SK-N-SH (cell line): ENCODE measurements at regions not wholly inside any gene's neighbourhood (a gene's known extent, or its start where the extent isn't known, plus 50 kb on each side); places are given as distances from the start of the nearest gene placed in this dataset.

Source experiments
- CTCF ChIA-PET: fragments of 300-600, 350-600 bp; formaldehyde crosslinking; extraction: SDS; loops from one replicate; lab custom pipeline; 2021; lab: Yijun Ruan, JAX
- POLR2A ChIA-PET: fragments of 350-600 bp; sonication (Branson Sonifier 250); formaldehyde crosslinking; extraction: SDS; loops from one replicate; lab custom pipeline; 2020; ENCODE audit warnings: antibody characterized with exemption, inconsistent platforms; lab: Yijun Ruan, JAX
- DNase-seq: peaks from one replicate; pipeline ENCODE4 v3.0.0; 2012
- H2AFZ ChIP-seq: fragments of 200-600 bp; sonication (generic); 2 replicates; pipeline ENCODE4 v1.8.1; 2016; ENCODE audit warnings: antibody characterized with exemption, mild to moderate bottlenecking, low read depth
- H3F3A ChIP-seq: fragments of 200-600 bp; sonication (generic); replicated peaks from 2 replicates; pipeline ENCODE3; 2016; ENCODE audit warnings: antibody characterized with exemption, mild to moderate bottlenecking; ENCODE audit not compliant: insufficient read depth
- H3K27ac ChIP-seq, 2 experiments: fragments of 200-500 bp in 1 of 2; fragments of 200-600 bp in 1 of 2; sonication (Bioruptor generic) in 1 of 2; sonication (generic), shearing (Covaris generic) in 1 of 2; 2 replicates each; pipeline versions ENCODE4 v1.5.1 to v1.6.1; 2014 to 2016; ENCODE audit warnings: low read depth in 2 of 2, inconsistent platforms in 1 of 2, low read length in 1 of 2, mild to moderate bottlenecking in 1 of 2, mixed read lengths in 1 of 2
- H3K27me3 ChIP-seq: fragments of 200-600 bp; sonication (generic), shearing (Covaris generic); 2 replicates; pipeline ENCODE4 v1.6.1; 2016; ENCODE audit warnings: mixed run types; ENCODE audit not compliant: insufficient read depth
- H3K36me3 ChIP-seq, 2 experiments: fragments of 200-500 bp in 1 of 2; fragments of 200-600 bp in 1 of 2; sonication (Bioruptor generic) in 1 of 2; sonication (generic) in 1 of 2; replicated peaks in 1 of 2; 2 replicates each; pipeline versions ENCODE3 to v1.5.1; 2014 to 2016; ENCODE audit warnings: low read length in 1 of 2, mild to moderate bottlenecking in 1 of 2; ENCODE audit not compliant: insufficient read depth in 2 of 2, control insufficient read depth in 1 of 2
- H3K4me1 ChIP-seq, 2 experiments: fragments of 200-500 bp in 1 of 2; fragments of 200-600 bp in 1 of 2; sonication (Bioruptor generic) in 1 of 2; sonication (generic), shearing (Covaris generic) in 1 of 2; 2 replicates each; pipeline versions ENCODE4 v1.5.1 to v1.6.1; 2014 to 2016; ENCODE audit warnings: low read depth in 1 of 2, low read length in 1 of 2, mixed run types in 1 of 2; ENCODE audit not compliant: insufficient read depth in 2 of 2, control insufficient read depth in 1 of 2
- H3K4me2 ChIP-seq: fragments of 200-600 bp; sonication (generic), shearing (Covaris generic); 2 replicates; pipeline ENCODE4 v1.6.1; 2017; ENCODE audit warnings: mixed run types
- H3K4me3 ChIP-seq, 2 experiments: fragments of 200-500 bp in 1 of 2; fragments of 200-600 bp in 1 of 2; sonication (Bioruptor generic) in 1 of 2; sonication (generic), shearing (Covaris generic) in 1 of 2; 2 replicates each; pipeline versions ENCODE4 v1.5.1 to v1.8.1; 2014 to 2016; ENCODE audit warnings: low read depth in 2 of 2, inconsistent platforms in 1 of 2, low read length in 1 of 2, mild to moderate bottlenecking in 1 of 2, mixed read lengths in 1 of 2, moderate library complexity in 1 of 2
- H3K79me2 ChIP-seq: fragments of 200-600 bp; sonication (generic); 2 replicates; pipeline ENCODE4 v1.8.1; 2017; ENCODE audit warnings: mild to moderate bottlenecking; ENCODE audit not compliant: insufficient read depth
- H3K9ac ChIP-seq: fragments of 200-600 bp; sonication (generic); 2 replicates; pipeline ENCODE4 v1.6.1; 2017; ENCODE audit warnings: mixed run types
- H3K9me2 ChIP-seq: fragments of 200-600 bp; sonication (generic); 2 replicates; pipeline ENCODE4 v1.6.1; 2017; ENCODE audit warnings: mixed run types
- H3K9me3 ChIP-seq: fragments of 200-600 bp; sonication (generic); 2 replicates; pipeline ENCODE4 v1.6.1; 2017; ENCODE audit warnings: mixed run types, mild to moderate bottlenecking, moderate library complexity
- H4K20me1 ChIP-seq: fragments of 200-600 bp; sonication (generic); 2 replicates; pipeline ENCODE4 v1.6.1; 2017; ENCODE audit warnings: mild to moderate bottlenecking, mixed run types; ENCODE audit not compliant: insufficient read depth
- CHD2 ChIP-seq: fragments of 150-350 bp; IDR thresholded peaks from 2 replicates; pipeline ENCODE4 v1.6.1; 2018; ENCODE audit warnings: low read length; ENCODE audit not compliant: partially characterized antibody
- ELF1 ChIP-seq: IDR thresholded peaks from 2 replicates; pipeline ENCODE4 v1.4.0; 2012
- EP300 ChIP-seq, 2 experiments: IDR thresholded peaks; 2 replicates each; pipeline versions ENCODE4 v1.4.0 to v1.6.1; 2012; ENCODE audit warnings: borderline replicate concordance in 1 of 2, low read depth in 1 of 2, low read length in 1 of 2
- EZH2phosphoT487 ChIP-seq: fragments of 200-600 bp; sonication (generic); IDR thresholded peaks from 2 replicates; pipeline ENCODE4 v1.6.1; 2017; ENCODE audit warnings: low read depth, mixed run types, mild to moderate bottlenecking, antibody characterized with exemption, moderate library complexity, borderline replicate concordance
- GABPA ChIP-seq: IDR thresholded peaks from 2 replicates; pipeline ENCODE4 v1.4.0; 2012; ENCODE audit warnings: low read depth, mild to moderate bottlenecking
- GATA2 ChIP-seq: sonication (generic); formaldehyde crosslinking; IDR thresholded peaks from 2 replicates; pipeline ENCODE4 v1.5.0; 2020; ENCODE audit warnings: mild to moderate bottlenecking, missing genetic modification reagents
- MEF2A ChIP-seq: IDR thresholded peaks from 2 replicates; pipeline ENCODE4 v1.4.0; 2012; ENCODE audit warnings: low read depth, borderline replicate concordance
- NFIC ChIP-seq: IDR thresholded peaks from 2 replicates; pipeline ENCODE4 v1.4.0; 2012; ENCODE audit warnings: borderline replicate concordance
- NRF1 ChIP-seq: IDR thresholded peaks from 2 replicates; pipeline ENCODE4 v1.6.1; 2012; ENCODE audit warnings: low read depth, mild to moderate bottlenecking, low read length
- POLR2AphosphoS5 ChIP-seq: IDR thresholded peaks from 2 replicates; pipeline ENCODE4 v1.6.1; 2012; ENCODE audit warnings: low read depth, low read length
- RAD21 ChIP-seq: IDR thresholded peaks from 2 replicates; pipeline ENCODE4 v1.6.1; 2012; ENCODE audit warnings: mild to moderate bottlenecking, low read length
- RCOR1 ChIP-seq: fragments of 150-350 bp; IDR thresholded peaks from 2 replicates; pipeline ENCODE4 v1.6.1; 2017; ENCODE audit warnings: antibody characterized with exemption, low read length
- RFX5 ChIP-seq: IDR thresholded peaks from 2 replicates; pipeline ENCODE4 v1.6.1; 2012; ENCODE audit warnings: mild to moderate bottlenecking, improper control_type of control experiment, low read length
- SIN3A ChIP-seq: IDR thresholded peaks from 2 replicates; pipeline ENCODE4 v1.6.1; 2012; ENCODE audit warnings: low read depth, mild to moderate bottlenecking, low read length, moderate library complexity, borderline replicate concordance
- SMC3 ChIP-seq: IDR thresholded peaks from 2 replicates; pipeline ENCODE4 v1.6.1; 2012; ENCODE audit warnings: low read depth, low read length, improper control_type of control experiment
- YY1 ChIP-seq: IDR thresholded peaks from 2 replicates; pipeline ENCODE4 v1.4.0; 2012; ENCODE audit warnings: low read depth, mild to moderate bottlenecking
- WGBS: methylation state at CpG from one replicate; pipeline ENCODE4 v1.1.6; 2017; ENCODE audit warnings: low lambda C conversion rate; 5-methylcytosine and 5-hydroxymethylcytosine counted together
- TF ChIP-seq, protein P1 (sequence below): fragments of 200-600 bp; sonication (generic); IDR thresholded peaks from 2 replicates; pipeline ENCODE4 v1.6.1; 2017; ENCODE audit warnings: antibody characterized with exemption, mild to moderate bottlenecking, moderate library complexity
- TF ChIP-seq, protein P2 (sequence below): IDR thresholded peaks from 2 replicates; pipeline ENCODE4; 2012
- TF ChIP-seq, protein P3 (sequence below): IDR thresholded peaks from 2 replicates; pipeline ENCODE4 v1.4.0; 2012; ENCODE audit warnings: low read depth
- TF ChIP-seq, protein P4 (sequence below): fragments of 150-350 bp; IDR thresholded peaks from 2 replicates; pipeline ENCODE4 v1.6.1; 2017; ENCODE audit warnings: antibody characterized with exemption, low read length, low read depth, borderline replicate concordance

DNA sequence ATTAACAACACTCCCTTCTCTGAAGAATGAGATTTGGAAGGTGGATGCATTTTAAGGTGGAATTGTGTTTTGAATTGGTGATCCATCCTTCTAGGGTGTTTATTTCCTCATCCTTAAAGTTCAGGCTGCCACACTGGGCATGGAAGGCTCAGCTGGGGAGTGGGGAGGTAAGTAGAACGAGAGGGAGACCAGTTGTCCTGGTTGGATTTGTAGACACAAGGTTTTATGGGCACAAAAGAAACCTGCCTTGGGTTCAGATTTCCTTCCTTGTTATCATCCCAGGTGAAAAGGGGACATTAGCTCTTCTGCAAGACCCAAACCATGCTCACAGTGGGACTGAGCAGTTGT is 101.0 kb upstream of the SIX3 start:
- Histone ChIP-seq H3K4me3 (no peak overlapping the region), H3F3A (no peaks in the 10 kb centered on the region), H4K20me1 (no peaks in the 10 kb centered on the region), H3K4me1 (peaks cover 0 to 3% of the 10 kb centered on the region in 2 experiments; a peak in 1 of 4 replicates), H3K36me3 (no peaks in the 10 kb centered on the region), H2AFZ (no peak overlapping the region), H3K9me3 (no peaks in the 10 kb centered on the region), H3K4me2 (no peak overlapping the region), H3K79me2 (no peaks in the 10 kb centered on the region), H3K9ac (no peak overlapping the region), H3K27me3 (peaks cover 10% of the 10 kb centered on the region; the same call in 1 of the 2 replicates), H3K27ac (no peak overlapping the region), H3K9me2 (no peaks in the 10 kb centered on the region)
- no peak for DNase-seq
- TF ChIP-seq CHD2 (no peak), POLR2AphosphoS5 (no peak), RCOR1 (no peak), GATA2 (no peak), SMC3 (no peak), YY1 (no peak), RAD21 (no peak), SIN3A (no peak), EZH2phosphoT487 (no peak), NRF1 (no peak), GABPA (no peak), MEF2A (no peak), EP300 (IDR thresholded peaks at IDR 0.05; ENCODE audit: borderline replicate concordance in 1 of 2, low read depth in 1 of 2, low read length in 1 of 2) (no peak), NFIC (no peak), RFX5 (no peak), ELF1 (no peak)
- TF ChIP-seq, protein P1, sequence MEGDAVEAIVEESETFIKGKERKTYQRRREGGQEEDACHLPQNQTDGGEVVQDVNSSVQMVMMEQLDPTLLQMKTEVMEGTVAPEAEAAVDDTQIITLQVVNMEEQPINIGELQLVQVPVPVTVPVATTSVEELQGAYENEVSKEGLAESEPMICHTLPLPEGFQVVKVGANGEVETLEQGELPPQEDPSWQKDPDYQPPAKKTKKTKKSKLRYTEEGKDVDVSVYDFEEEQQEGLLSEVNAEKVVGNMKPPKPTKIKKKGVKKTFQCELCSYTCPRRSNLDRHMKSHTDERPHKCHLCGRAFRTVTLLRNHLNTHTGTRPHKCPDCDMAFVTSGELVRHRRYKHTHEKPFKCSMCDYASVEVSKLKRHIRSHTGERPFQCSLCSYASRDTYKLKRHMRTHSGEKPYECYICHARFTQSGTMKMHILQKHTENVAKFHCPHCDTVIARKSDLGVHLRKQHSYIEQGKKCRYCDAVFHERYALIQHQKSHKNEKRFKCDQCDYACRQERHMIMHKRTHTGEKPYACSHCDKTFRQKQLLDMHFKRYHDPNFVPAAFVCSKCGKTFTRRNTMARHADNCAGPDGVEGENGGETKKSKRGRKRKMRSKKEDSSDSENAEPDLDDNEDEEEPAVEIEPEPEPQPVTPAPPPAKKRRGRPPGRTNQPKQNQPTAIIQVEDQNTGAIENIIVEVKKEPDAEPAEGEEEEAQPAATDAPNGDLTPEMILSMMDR = no peak
- TF ChIP-seq, protein P2, sequence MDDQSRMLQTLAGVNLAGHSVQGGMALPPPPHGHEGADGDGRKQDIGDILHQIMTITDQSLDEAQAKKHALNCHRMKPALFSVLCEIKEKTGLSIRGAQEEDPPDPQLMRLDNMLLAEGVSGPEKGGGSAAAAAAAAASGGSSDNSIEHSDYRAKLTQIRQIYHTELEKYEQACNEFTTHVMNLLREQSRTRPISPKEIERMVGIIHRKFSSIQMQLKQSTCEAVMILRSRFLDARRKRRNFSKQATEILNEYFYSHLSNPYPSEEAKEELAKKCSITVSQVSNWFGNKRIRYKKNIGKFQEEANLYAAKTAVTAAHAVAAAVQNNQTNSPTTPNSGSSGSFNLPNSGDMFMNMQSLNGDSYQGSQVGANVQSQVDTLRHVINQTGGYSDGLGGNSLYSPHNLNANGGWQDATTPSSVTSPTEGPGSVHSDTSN = no peak
- TF ChIP-seq, protein P3, sequence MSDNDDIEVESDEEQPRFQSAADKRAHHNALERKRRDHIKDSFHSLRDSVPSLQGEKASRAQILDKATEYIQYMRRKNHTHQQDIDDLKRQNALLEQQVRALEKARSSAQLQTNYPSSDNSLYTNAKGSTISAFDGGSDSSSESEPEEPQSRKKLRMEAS = no peak
- TF ChIP-seq, protein P4, sequence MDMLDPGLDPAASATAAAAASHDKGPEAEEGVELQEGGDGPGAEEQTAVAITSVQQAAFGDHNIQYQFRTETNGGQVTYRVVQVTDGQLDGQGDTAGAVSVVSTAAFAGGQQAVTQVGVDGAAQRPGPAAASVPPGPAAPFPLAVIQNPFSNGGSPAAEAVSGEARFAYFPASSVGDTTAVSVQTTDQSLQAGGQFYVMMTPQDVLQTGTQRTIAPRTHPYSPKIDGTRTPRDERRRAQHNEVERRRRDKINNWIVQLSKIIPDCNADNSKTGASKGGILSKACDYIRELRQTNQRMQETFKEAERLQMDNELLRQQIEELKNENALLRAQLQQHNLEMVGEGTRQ = no peak
- CTCF ChIA-PET = interaction anchor here (0.9 kb wide), 1 partner anchor 13 kb away, joined by 3 read pairs; no protein-coding TSS in a partner anchor
- POLR2A ChIA-PET = no interaction called here
- WGBS = 23% methylated on average over 1 of the region's 1 CpG
